NCI-H2107 treated with DMSO at 0.1 percent for 48 hours (cell line): ENCODE measurements at regions not wholly inside any gene's neighbourhood (a gene's known extent, or its start where the extent isn't known, plus 50 kb on each side); places are given as distances from the start of the nearest gene placed in this dataset.
"Not testable (repeated sequence)": the region's sequence is repeated elsewhere in the genome, so short reads cannot be mapped to it uniquely, and the experiment has no call there.

Experiments
- DNase-seq: peaks from one replicate; lab custom pipeline; 2025; ENCODE audit not compliant: unreplicated experiment; lab: John Stamatoyannopoulos, UW

DNA sequence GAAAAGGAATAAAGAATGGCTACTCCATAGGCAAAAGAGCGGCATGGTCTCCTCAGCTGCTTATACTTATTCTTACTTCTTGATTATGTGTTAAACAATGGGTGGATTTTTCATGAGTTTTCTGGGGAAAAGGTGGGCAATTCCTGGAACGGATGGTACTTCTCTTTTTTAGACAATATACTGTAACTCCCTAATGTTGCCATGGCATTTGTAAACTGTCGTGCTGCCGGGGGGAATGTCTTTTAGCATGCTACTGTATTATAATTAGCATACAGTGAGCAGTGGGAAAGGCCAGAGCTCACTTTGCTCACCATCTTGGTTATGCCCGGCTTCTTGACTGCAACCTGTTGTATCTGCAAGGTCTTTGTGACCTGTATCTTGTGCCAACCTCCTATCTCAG lies 372.1 kb upstream of the AKR1E2 start:
- no peak for DNase-seq

- no peak for DNase-seq
Measured at GRCh38 chr10:4453276-4453675, 372.7 kb upstream of the AKR1E2 start.

DNA sequence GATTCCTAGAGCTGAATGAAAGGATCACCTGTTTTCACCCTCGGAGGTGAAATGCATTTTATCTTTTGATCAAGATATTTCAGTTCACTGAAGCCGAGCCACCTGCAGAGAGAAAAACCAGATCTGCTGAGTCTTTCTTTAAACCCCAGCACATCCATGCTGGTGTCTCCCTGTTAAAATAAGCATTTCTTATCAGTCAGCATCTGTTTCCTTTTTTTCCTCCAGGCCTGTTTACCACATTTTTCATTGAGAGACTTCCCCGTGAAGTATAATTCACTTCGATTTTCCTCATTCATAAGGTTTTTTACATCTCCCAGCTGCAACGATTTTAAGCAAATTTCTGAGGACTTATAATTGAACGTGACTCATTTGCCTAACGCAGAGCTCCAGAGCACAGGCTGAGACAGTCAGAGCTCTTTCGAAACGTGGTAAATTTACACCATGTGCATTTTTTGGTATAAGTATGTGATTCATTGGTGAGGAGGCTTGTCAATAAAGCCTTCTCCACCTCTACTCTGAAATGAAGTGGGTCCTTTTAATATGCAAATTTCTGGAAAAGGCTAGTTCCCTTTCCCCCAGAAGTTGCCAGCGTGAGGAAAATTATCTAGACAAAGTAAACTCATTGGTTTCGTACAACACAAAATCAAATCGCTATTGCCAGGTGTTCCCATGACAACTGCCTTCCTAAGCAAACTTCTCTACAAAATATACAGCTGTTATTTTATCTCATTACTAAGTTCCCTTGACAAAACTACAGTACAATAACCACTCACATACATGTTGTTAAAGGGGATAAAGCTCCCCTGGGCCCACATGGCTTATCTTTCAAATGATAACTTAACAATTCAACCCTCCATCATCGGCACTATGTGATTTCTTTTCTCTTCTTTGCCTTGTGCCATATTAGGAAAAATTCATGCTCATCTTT lies 374.8 kb upstream of the AKR1E2 start:
- no peak for DNase-seq

- DNase-seq = no peak
Measured at GRCh38 chr10:4450169-4450568, 375.8 kb upstream of the AKR1E2 start.

GRCh38 chr10:4448030-4448429 lies 378.0 kb upstream of the AKR1E2 start:
- no peak for DNase-seq

DNA sequence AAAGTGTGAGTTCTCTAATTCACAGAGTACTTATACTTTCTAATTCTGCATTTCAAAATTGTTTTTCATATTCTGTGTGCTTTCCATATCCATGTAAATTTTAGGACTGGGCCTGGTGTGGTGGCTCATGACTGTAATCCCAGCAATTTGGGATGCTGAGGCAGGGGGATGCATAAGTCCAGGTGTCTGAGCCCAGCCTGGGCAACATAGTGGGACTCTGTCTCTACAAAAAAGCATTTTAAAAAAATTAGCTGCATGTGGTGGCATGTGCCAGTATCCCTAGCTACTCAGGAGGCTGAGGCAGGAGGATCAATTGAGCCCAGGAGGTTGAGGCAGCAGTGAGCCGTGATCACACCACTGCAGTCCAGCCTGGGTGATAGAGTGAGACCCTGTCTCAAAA lies 382.6 kb upstream of the AKR1E2 start:
- no peak for DNase-seq

DNA sequence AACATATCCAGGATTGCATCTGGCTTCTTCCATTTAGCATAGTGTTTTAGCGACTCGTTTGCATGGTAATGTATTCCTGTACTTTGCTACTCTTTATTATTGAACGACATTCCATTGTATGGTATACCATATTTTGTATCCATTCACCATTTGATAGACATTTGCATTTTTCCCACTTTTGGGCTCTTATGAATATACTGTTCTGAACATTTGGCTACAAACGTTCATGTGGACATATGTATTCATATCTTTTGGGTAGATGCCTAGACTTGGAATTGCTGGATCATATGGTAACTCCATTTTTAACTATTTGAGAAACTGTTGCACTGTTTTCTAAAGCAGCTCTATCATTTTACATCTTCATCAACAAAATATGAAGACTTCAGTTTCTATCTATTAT lies 383.7 kb upstream of the AKR1E2 start:
- DNase-seq = no peak

- DNase-seq = no peak
Measured at GRCh38 chr10:4440260-4440659, 385.7 kb upstream of the AKR1E2 start.

- no peak for DNase-seq
Measured at GRCh38 chr10:4437791-4438190, 388.2 kb upstream of the AKR1E2 start.

DNA sequence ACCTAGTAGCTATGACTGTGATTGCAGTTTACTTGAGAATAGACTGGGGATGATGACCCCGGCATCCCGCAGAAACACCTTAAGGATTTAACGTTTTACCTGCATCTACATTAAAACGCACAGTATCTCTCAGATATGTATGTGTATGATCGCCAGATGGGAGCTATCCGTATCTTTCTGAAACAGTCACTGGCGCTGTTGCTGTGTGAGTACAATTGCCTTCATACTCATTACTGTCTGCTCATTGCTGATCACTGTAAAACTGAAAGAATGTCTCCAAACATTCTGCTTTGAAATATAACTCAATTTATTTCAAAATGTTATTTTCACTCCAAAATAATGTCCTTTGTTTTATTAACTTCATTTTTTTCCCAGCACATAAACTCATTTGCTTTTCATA lies 388.9 kb upstream of the AKR1E2 start:
- DNase-seq = no peak

GRCh38 chr10:4436103-4436502 lies 389.9 kb upstream of the AKR1E2 start:
- no peak for DNase-seq

- no peak for DNase-seq
Measured at GRCh38 chr10:4434516-4435071, 391.4 kb upstream of the AKR1E2 start.

- no peak for DNase-seq
Measured at GRCh38 chr10:4434105-4434504, 391.9 kb upstream of the AKR1E2 start.

- DNase-seq = no peak
Measured at GRCh38 chr10:4431114-4431863, 394.7 kb upstream of the AKR1E2 start.

DNA sequence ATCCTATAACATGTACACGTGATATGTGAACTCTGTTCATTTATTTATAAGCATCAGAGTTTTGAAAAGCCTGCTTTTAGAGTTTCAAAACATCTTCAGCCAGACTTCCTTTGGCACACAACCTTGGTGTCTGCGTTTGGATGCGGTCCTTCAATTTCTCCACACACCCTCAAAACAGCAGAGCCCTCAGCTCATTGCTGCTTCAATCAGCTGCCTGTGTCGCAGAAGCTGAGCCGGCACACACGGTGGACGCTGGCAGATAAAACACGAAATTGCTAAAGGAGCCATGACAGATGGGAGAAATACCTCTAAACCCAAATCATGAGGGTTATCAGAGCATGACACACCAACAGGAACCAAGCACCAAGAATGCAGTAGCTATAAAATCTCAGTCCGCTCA lies 396.4 kb upstream of the AKR1E2 start:
- no peak for DNase-seq

- no peak for DNase-seq
Measured at GRCh38 chr10:4427532-4427931, 398.5 kb upstream of the AKR1E2 start.

DNA sequence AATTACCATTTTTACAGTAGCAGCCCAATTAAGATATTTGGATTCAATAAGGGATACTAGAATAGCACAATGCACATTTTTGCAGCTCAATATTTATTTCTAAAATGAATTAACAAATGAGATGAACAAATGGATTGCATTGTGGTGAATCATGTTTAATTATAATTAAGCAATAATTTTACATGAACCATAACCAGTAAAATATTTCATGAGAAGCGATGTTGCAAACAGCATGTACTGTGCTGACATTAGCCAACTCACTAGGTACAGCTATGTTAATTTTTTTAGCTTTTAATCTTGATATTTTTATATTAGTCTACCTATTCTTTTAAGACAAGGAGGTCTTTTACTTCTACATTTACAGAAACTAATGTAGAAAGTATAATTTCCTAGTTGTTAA lies 399.1 kb upstream of the AKR1E2 start:
- no peak for DNase-seq

DNA sequence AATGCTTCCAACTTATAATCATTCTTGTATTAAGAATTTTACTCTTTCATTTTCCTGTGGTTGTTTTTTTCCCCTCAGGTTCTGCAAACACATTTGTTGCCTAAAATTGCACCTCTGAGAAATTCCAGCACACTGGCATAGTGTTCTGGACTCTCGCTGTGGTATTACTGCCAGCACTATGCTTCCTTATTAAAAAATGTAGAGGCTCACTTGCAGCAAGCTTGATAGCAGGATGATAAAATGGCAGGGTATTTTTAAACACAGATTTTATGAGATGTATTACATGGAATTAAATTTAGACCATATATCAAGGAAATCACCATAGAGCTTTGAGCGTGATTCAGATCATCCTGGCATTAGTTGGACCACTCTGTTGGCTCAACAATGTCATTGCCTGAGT lies 416.7 kb upstream of the AKR1E2 start:
- DNase-seq = no peak

GRCh38 chr10:4407783-4408182 lies 418.2 kb upstream of the AKR1E2 start:
- DNase-seq = no peak

DNA sequence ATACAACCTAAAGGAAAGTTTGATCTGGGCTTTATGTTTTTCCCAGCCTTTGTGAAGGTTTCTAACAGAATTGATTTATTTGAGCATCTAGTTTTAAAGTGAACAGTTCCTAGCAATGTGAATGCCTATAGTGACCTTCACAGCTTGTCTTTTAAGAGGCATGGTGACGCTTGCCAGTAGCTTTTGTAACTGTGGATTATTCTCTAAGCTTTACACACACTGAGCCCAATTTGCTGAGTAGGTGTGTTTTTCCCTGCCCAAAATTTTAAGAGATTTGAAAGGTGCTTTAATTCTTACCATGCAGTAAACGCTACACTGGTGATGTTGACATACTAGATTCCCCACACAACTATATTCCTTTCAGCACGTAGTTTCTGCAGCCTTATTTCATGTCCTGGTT lies 420.2 kb upstream of the AKR1E2 start:
- DNase-seq = no peak

- DNase-seq = no peak
Measured at GRCh38 chr10:4403638-4404252, 422.3 kb upstream of the AKR1E2 start.

DNA sequence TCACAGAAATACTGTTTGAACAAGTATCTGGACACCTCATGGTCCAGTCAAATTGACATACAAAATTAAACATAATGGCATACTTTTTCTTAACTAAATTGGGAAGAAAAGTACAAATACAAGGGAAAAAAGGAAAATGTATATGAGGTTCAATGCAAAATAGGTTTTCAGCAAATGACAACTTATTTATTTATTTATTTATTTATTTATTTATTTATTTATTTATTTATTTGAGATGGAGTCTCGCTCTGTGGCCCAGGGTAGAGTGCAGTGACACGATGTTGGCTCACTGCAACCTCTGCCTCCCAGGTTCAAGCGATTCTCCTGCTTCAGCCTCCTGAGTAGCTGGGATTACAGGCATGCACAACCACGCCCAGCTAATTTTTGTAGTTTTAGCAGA lies 424.9 kb upstream of the AKR1E2 start:
- not testable (repeated sequence) for DNase-seq
